HG03521 (cell line): ENCODE measurements at regions not wholly inside any gene's neighbourhood (a gene's known extent, or its start where the extent isn't known, plus 50 kb on each side); places are given as distances from the start of the nearest gene placed in this dataset.
"Not testable (repeated sequence)": the region's sequence is repeated elsewhere in the genome, so short reads cannot be mapped to it uniquely, and the experiment has no call there.

Experiments
- ATAC-seq: cut with Tn5 transposase; IDR thresholded peaks from one replicate; pipeline ENCODE4 v1.9.1; 2021; ENCODE audit warnings: mild to moderate bottlenecking, moderate library complexity; ENCODE audit not compliant: unreplicated experiment

DNA sequence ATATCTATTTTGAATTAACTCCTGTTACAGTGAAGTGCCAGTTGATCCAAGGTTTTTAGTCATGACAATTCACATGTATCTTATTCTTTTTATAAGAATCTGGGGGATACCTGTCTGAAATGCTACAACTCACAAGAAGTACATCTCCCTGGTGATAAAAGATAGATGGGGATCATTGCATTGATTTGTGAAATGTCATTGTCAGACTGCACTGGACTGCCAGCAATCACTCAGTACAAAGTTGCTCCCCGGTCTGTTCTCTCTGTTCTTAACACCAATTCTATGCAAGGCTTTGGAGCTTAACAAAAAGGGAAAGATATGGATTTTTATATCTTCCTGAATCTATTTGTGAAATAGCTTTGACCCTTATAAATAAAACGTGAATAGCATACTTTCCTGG lies 171.8 kb upstream of the PCSK5 start:
- no peak for ATAC-seq

- no peak for ATAC-seq
These were observed 162.1 kb upstream of the PCSK5 start for GRCh38 chr9:75728391-75728790.

DNA sequence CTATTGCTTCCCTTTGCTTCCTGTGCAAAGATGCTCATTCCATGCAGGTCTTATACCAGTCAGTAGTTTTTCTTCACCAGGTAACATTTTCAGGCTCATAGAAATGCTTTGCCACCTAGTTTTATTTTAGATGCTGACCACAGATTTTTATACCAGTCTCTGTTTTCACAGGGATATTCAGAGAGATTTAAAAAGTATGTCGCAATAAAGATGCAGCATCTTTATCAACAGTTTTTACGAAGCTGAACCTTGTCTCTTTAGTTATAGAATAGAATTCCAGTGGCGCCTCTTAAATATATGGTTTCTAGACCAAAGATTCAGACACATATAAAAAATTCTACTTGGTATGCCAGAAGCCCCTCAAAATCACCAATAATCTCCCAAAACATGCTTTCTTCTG lies 155.7 kb upstream of the PCSK5 start:
- no peak for ATAC-seq

- ATAC-seq, result no peak
These were observed 150.4 kb upstream of the PCSK5 start for GRCh38 chr9:75739884-75740611.

- no peak for ATAC-seq
These were observed 146.6 kb upstream of the PCSK5 start for GRCh38 chr9:75743855-75744254.

DNA sequence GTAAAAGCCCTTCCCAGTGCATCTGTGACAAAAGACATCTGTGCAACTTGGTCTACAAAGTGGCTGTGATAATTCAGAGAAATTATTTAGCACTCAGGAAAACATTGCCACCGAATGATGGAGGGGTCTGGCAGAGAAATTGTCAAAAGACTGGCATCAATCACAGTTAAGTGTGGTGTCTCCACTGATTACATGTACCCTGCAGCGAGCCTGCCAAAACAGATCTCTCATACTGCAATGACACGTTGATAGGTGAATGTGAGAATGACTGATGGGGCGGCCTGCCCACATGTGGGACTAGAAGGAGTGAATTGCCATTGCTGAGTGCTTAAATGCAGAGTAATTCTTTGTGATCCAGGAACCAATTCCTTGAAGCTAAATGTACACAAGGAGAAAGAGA lies 136.4 kb upstream of the PCSK5 start:
- ATAC-seq, result no peak

DNA sequence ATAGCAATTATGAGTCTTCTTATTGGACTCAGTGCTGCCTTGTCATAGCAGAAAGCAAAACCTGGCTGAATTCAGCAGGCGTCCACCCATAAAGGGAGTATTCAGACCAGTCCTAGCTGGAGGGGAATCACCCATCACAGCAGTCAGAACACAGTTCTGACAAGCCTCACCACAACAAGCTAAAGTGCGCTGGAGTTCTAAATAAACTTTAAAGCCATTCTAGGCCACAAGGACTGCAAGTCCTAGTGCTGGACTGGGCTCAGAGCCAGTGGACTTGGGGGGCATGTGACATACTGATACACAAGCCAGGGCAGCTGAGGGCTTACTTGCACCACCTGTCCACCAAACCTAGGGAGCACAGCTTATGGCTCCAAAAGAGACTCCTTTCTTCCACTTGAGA lies 115.3 kb upstream of the PCSK5 start:
- no peak for ATAC-seq

DNA sequence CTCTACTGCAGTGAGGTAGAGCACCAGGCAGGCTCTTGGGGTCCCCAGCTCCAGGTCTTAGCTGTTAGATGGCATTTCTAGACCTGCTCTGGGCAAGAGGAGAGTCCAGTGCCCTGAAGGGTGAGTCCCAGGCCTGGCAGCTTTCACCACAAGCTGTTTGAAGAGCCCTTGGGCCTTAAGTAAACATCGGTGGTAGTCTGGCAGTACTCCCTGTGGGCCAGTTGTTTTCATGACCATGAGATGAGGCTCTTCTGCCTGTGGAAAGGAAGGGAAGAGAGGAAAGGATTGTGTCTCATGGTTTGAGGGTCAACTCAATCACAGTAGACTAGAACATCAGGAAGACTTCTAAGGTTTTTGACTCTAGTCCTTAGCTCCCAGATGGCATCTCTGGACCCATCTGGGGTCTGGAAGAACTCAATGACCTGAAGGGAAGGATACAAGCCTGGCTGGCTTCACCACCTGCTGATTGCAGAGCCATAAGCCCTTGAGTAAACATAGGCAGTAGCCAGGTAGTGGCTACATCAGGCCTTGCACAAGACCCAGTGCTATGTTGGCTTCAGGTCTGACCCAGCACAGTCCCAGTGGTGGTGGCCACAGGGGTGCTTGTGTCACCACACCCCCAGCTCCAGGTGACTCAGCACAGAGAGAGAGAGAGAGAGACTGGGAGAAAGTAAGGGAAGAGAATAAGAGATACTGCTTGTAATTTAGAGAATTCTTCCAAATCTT lies 114.3 kb upstream of the PCSK5 start:
- no peak for ATAC-seq

- ATAC-seq, result no peak
These were observed 110.3 kb upstream of the PCSK5 start for GRCh38 chr9:75780185-75780584.

GRCh38 chr9:75788006-75788634 lies 102.4 kb upstream of the PCSK5 start:
- no peak for ATAC-seq

DNA sequence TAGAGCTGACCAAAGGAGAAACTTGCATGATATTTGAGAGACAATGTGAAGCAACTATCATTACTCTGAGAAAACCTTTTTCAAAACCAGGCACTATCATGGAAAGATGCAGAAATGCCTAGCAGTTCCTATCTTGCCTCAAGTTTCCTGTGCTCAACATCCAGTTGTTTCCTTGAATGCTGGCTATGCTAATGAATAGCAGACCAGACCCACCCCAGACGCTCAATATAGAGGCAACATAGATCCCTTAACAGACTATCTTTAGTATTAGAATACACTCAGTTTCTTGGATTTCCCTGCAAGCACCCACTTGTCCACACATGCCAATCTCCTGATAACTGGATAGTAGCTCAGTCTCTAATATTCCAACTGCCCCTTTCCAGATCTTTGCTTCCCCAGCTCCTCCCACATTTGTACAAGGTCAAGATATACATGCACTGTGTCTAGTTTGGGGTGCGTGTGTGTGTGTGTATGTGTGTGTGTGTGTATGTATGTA lies 93.3 kb upstream of the PCSK5 start:
- ATAC-seq, result no peak

DNA sequence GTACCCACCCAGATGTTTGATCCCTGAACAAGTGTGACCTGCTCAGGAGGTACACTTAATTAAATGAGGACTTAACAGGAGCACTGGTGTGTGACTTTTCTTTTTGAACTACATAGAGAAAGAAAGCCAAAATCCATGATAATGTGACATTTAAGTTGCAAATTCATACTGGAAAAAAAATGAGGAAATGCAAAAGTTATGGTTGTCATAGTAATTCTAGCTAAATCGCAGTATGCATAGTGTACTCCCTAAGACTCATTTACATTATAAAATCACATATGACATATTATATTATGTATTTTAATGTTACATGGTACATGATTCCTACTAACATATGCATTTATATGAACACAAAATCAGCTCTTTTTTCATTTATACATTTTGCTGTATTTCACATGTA lies 92.0 kb upstream of the PCSK5 start:
- ATAC-seq, result no peak

GRCh38 chr9:75803130-75803529 lies 87.3 kb upstream of the PCSK5 start:
- no peak for ATAC-seq

DNA sequence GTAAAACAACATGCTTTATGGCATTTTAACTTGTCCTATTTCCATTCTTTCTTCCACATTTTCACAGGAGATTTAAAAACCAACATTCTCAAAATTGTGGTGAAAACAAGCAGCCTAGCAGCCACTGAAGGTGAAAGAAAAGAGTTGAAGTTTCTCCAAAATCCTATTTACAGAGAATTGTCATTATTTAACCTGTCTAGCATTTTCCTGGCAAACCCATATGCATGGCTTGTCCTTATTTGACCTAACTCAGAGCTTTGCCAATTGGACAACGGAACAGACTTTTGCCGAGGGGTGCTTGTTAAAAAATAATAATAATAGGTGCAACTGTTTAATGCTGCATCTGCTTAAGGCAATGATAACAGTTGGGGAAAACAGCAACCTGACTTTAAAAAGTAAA lies 80.4 kb upstream of the PCSK5 start:
- no peak for ATAC-seq

DNA sequence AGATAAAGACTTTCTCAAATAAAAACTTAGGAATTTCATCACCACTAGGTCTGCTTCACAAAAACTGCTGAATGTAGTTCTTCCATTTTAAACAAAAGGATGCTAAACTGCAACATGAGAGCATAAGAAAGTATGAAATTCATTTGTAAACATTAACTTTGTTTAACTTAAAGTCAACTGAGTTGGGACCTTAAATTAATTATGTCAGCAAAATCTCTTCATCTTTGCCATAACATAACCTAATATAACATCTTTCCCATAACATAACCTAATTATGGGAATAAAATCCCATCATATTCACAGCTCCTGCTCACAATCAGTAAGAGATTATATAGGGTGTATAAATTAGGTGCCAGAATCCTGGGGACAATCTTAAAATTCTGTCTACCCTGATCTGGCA lies 78.8 kb upstream of the PCSK5 start:
- no peak for ATAC-seq

DNA sequence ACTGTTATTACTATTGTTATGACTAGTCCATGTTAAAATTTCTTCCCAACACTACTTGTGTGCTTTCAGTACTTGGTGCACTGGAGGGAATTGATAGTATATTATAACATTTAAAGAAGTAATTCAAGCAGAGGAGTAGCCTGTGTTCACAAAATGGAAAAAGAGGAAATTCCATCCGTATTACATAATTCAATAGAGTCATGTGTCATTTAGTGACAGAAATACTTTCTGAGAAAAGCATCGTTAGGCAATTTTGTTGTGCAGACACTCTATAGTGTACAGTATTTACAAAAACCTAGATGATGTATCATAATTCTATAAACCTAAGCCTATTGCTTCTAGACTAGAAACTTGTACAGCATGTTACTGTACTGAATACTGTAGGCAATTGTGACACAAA lies 78.3 kb upstream of the PCSK5 start:
- ATAC-seq, result no peak

DNA sequence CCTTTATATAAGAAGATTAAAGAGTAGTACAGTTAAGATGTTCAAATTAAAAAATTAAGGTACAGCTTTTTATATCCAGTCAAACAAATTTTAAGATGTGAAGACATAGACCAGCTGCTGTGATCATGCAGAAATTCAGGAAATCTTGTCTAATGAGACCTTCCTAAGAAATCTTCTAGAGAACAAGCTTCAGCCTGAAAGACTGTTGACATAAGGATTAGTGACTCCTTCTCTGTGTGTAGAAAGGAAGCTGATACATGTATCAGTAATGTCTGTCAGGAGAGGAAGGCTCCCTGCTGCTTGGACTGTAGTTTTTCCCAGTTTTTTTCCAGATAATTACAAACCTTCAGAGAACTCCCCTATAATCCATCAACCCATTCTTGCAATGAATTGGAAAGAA lies 75.8 kb upstream of the PCSK5 start:
- no peak for ATAC-seq

DNA sequence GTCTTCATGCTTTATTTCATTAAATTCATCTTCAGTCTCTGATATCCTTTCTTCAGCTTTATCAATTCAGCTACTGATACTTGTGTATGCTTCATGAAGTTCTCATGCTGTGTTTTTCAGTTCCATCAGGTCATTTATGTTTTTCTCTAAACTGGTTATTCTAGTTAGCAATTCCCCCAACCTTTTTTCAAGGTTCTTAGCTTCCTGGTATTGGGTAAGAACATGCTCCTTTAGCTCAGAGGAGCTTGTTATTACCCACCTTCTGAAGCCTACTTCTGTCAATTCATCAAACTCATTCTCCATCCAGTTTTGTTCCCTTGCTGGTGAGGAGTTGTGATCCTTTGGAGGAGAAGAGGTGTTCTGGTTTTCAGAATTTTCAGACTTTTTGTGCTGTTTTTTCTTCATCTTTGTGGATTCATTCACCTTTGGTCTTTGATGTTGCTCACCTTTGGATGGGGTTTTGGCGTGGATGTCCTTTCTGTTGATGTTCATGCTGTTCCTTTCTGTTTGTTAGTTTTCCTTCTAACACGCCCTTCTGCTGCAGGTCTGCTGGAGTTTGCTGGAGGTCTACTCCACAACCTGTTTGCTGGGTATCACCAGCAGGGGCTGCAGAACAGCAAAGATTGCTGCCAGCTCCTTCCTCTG lies 69.9 kb upstream of the PCSK5 start:
- ATAC-seq, result not testable (repeated sequence)

DNA sequence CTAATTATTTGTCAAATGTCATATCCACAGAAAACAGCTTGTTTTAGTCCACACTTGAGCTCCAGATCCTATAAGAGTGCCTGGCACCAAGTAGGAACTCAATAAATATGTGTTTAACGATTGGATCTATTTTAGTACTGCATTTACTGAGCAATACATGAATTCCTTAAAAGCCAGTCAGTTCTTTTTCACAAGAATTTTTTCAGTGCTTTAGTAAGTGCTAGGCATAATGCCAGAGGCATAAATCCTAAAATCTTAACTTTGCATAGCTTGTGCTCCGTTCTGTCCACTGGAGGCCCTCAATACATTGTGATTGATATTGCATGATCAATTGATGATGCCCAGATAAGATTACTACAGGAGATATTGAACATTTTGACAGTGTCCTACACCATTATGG lies 67.3 kb upstream of the PCSK5 start:
- ATAC-seq, result no peak

- ATAC-seq, result no peak
These were observed 65.5 kb upstream of the PCSK5 start for GRCh38 chr9:75824816-75825568.

DNA sequence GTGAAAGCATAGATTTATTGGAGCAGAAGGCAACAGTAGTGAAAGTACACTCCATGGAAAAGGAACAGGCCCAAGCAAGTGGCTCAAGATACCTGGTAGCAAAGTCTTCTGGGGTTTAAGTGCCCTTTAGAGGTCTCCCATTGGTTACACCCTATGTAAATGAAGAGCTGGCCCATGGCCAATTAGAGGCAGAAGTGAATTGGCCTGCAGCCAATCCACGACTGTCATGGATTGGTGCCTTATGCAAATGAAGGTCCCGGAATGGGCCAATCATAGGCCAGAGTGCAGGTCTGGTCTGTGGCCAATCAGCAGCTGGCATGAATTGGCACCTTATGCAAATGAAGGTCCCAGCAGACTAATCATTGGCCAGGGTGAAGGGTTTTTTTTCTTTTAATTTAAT lies 64.2 kb upstream of the PCSK5 start:
- ATAC-seq, result no peak
